Bronchial epithelial cell (primary cell): ENCODE measurements at regions not wholly inside any gene's neighbourhood (a gene's known extent, or its start where the extent isn't known, plus 50 kb on each side); places are given as distances from the start of the nearest gene placed in this dataset.
A peak's percentile ranks its signal among the peaks of the same experiment; 100 is the strongest.

Source experiments
- DNase-seq: peaks from one replicate; pipeline ENCODE4 v3.0.0-alpha.2; 2010; ENCODE audit warnings: low read depth
- FAIRE-seq: peaks from 2 replicates; lab custom pipeline; 2011; peaks lifted over from hg19 to GRCh38; lab: Jason Lieb, UNC
- H3K27me3 ChIP-seq: 2 replicates; pipeline ENCODE4 v1.5.1; 2011; ENCODE audit warnings: low read length; ENCODE audit not compliant: control insufficient read depth, insufficient read depth
- H3K36me3 ChIP-seq: 2 replicates; pipeline ENCODE4 v1.5.1; 2011; ENCODE audit warnings: low read length; ENCODE audit not compliant: control insufficient read depth, insufficient read depth
- H3K4me3 ChIP-seq: 2 replicates; pipeline ENCODE4 v1.5.1; 2011; ENCODE audit warnings: mild to moderate bottlenecking, low read depth, low read length, control low read depth
- CTCF ChIP-seq: IDR thresholded peaks from 2 replicates; pipeline ENCODE4 v1.5.1; 2011; ENCODE audit warnings: mild to moderate bottlenecking, moderate library complexity, low read length, control low read depth, inconsistent platforms; ENCODE audit not compliant: insufficient read depth, severe bottlenecking

GRCh38 chr3:102741694-102742093, 306.9 kb downstream of the ZPLD1 start:
- H3K27me3 ChIP-seq, result no peaks in the 10 kb centered on the region
- DNase-seq, result no peak
- no peak for FAIRE-seq
- H3K4me3 ChIP-seq, result no peak overlapping the region
- no peak for TF ChIP-seq CTCF
- no peaks in the 10 kb centered on the region for H3K36me3 ChIP-seq

GRCh38 chr3:102745881-102746280, 311.1 kb downstream of the ZPLD1 start:
- Histone ChIP-seq H3K36me3 (no peaks in the 10 kb centered on the region), H3K27me3 (no peaks in the 10 kb centered on the region), H3K4me3 (no peak overlapping the region)
- no peak for TF ChIP-seq CTCF
- DNase-seq, result peak; percentile 9
- FAIRE-seq, result no peak

- Histone ChIP-seq H3K4me3 (no peak overlapping the region), H3K36me3 (no peaks in the 10 kb centered on the region), H3K27me3 (no peaks in the 10 kb centered on the region)
- no peak for TF ChIP-seq CTCF
- FAIRE-seq, result no peak
- DNase-seq, result no peak
These were observed 312.8 kb downstream of the ZPLD1 start for GRCh38 chr3:102747611-102748010.

GRCh38 chr3:102748646-102749045, 313.8 kb downstream of the ZPLD1 start:
- no peak for FAIRE-seq
- TF ChIP-seq CTCF, result no peak
- H3K36me3 ChIP-seq, result no peaks in the 10 kb centered on the region
- DNase-seq, result no peak
- H3K4me3 ChIP-seq, result no peak overlapping the region
- H3K27me3 ChIP-seq, result no peaks in the 10 kb centered on the region

- Histone ChIP-seq H3K4me3 (no peak overlapping the region), H3K27me3 (no peaks in the 10 kb centered on the region), H3K36me3 (no peaks in the 10 kb centered on the region)
- DNase-seq (no peak), FAIRE-seq (no peak)
- no peak for TF ChIP-seq CTCF
These were observed 315.5 kb downstream of the ZPLD1 start for GRCh38 chr3:102750322-102750721.

- no peak for FAIRE-seq
- no peaks in the 10 kb centered on the region for H3K36me3 ChIP-seq
- no peak for DNase-seq
- TF ChIP-seq CTCF, result no peak
- H3K4me3 ChIP-seq, result no peak overlapping the region
- no peaks in the 10 kb centered on the region for H3K27me3 ChIP-seq
These were observed 319.1 kb downstream of the ZPLD1 start for GRCh38 chr3:102753901-102754300.
